SU-DHL-6 (cell line): ENCODE measurements at regions not wholly inside any gene's neighbourhood (a gene's known extent, or its start where the extent isn't known, plus 50 kb on each side); places are given as distances from the start of the nearest gene placed in this dataset.
A peak's percentile ranks its signal among the peaks of the same experiment; 100 is the strongest.

Experiments used
- EZH2phosphoT487 ChIP-seq: fragments of 200-600 bp; sonication (generic), shearing (Covaris generic); conservative IDR thresholded peaks from 2 replicates; pipeline ENCODE4 v1.6.1; 2018; ENCODE audit warnings: mild to moderate bottlenecking, antibody characterized with exemption, low read length, moderate library complexity, mixed read lengths
- TF ChIP-seq, protein P1 (sequence below): fragments of 200-600 bp; sonication (generic); IDR thresholded peaks from one replicate; pipeline ENCODE4 v1.5.1; 2017; ENCODE audit warnings: antibody characterized with exemption, mild to moderate bottlenecking, low read length, moderate library complexity; ENCODE audit not compliant: insufficient read depth, poor library complexity, severe bottlenecking

DNA sequence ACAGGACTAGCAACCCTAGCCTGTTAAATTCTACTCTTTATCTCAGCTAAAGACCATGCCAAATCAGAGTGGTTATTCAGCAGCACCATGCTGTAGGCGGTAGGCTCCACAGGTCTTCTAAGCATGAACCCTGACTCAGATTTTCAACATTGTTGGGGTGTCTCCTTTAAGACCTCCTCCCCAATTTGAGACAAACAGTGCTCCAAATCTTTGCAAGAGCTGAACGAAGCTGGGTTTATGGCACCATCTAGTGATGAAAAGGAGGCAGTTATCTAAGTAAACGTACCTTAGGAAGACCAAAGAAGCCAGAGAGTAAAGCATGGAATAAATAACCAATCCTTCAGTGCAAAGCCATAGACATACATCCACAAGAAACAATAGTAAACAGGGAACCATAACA, 334.5 kb upstream of the SLC7A11 start:
- TF ChIP-seq EZH2phosphoT487: no peak
- TF ChIP-seq, protein P1, sequence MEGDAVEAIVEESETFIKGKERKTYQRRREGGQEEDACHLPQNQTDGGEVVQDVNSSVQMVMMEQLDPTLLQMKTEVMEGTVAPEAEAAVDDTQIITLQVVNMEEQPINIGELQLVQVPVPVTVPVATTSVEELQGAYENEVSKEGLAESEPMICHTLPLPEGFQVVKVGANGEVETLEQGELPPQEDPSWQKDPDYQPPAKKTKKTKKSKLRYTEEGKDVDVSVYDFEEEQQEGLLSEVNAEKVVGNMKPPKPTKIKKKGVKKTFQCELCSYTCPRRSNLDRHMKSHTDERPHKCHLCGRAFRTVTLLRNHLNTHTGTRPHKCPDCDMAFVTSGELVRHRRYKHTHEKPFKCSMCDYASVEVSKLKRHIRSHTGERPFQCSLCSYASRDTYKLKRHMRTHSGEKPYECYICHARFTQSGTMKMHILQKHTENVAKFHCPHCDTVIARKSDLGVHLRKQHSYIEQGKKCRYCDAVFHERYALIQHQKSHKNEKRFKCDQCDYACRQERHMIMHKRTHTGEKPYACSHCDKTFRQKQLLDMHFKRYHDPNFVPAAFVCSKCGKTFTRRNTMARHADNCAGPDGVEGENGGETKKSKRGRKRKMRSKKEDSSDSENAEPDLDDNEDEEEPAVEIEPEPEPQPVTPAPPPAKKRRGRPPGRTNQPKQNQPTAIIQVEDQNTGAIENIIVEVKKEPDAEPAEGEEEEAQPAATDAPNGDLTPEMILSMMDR: peak; percentile 14
